Heart right ventricle (tissue), 16 donors: ENCODE measurements at regions not wholly inside any gene's neighbourhood (a gene's known extent, or its start where the extent isn't known, plus 50 kb on each side); places are given as distances from the start of the nearest gene placed in this dataset.

ENCODE experiments used
- ATAC-seq, 8 donors: fragments of 200-7000 bp; cut with Tn5 transposase; one replicate each; pipeline ENCODE4 v1.9.1; 2020; ENCODE audit warnings: mild to moderate bottlenecking in 8 of 8, moderate library complexity in 8 of 8, moderate number of reproducible peaks in 1 of 8
- DNase-seq, 2 donors: peaks; one replicate each; pipeline ENCODE4 v3.0.0-alpha.2; 2020
- H3K27ac ChIP-seq, 10 donors: fragments of 200-600 bp; sonication (generic) in 2 of 10; one replicate each; pipeline versions ENCODE4 v1.5.0 to v1.8.0; 2020 to 2022; ENCODE audit warnings: mild to moderate bottlenecking in 3 of 10
- H3K27me3 ChIP-seq, 7 donors: fragments of 200-600 bp; one replicate each; pipeline ENCODE4 v1.8.0; 2021 to 2022; ENCODE audit warnings: mild to moderate bottlenecking in 2 of 7
- H3K36me3 ChIP-seq, 9 donors: fragments of 200-600 bp; sonication (generic) in 1 of 9; one replicate each; pipeline versions ENCODE4 v1.5.0 to v1.8.0; 2020 to 2022; ENCODE audit warnings: mild to moderate bottlenecking in 2 of 9
- H3K4me1 ChIP-seq, 9 donors: fragments of 200-600 bp; sonication (generic) in 1 of 9; one replicate each; pipeline versions ENCODE4 v1.5.0 to v1.8.0; 2020 to 2022; ENCODE audit warnings: mild to moderate bottlenecking in 4 of 9
- H3K4me3 ChIP-seq, 10 donors: fragments of 200-600 bp; sonication (generic) in 2 of 10; one replicate each; pipeline versions ENCODE4 v1.5.0 to v1.8.0; 2020 to 2022; ENCODE audit warnings: mild to moderate bottlenecking in 7 of 10, moderate library complexity in 2 of 10
- H3K9me3 ChIP-seq, 11 donors: fragments of 200-600 bp in 10 of 11; sonication (generic) in 2 of 11; one replicate each; pipeline versions ENCODE4 v1.5.0 to v1.8.0; 2013 to 2022; ENCODE audit warnings: mild to moderate bottlenecking in 2 of 11, control low read depth in 1 of 11, moderate library complexity in 1 of 11
- WGBS, 2 donors: extraction: QIAGEN DNeasy Blood & Tissue Kit; methylation state at CpG; one replicate each; pipeline ENCODE4 v1.1.7; 2013; ENCODE audit warnings: inconsistent platforms in 1 of 2; 5-methylcytosine and 5-hydroxymethylcytosine counted together
- intact Hi-C, 10 donors: fragments of 100-400 bp; cut with DNase I; formaldehyde crosslinking; loops; one replicate each; pipeline versions ENCODE4 v1.11.1 to v1.14.2; 2022
- TF ChIP-seq, protein P1 (sequence below), 9 donors: fragments of 200-600 bp; sonication (generic) in 2 of 9; IDR thresholded peaks; one replicate each; pipeline versions ENCODE4 v1.5.0 to v1.8.0; 2021 to 2022; ENCODE audit warnings: antibody characterized with exemption in 9 of 9, mild to moderate bottlenecking in 5 of 9, moderate library complexity in 1 of 9
- donor health status: Arrhythmogenic right ventricular cardiomyopathy.
- donor health status: ischemic (EF 13 %, LVEDD 7.1; RV severe dilation, severe dysfunction).
- donor health status: healthy with polysubstance abuse.
- donor health status: DM: no; HTN: yes; CAD: no.
- donor health status: DM: no; HTN: no; CAD: no.
- donor health status: ischemic (EF 25% LVEDD 6.9; RV normal size, moderate dysfunction).
- donor health status: ischemic (EF 25% LVEDD 5.7; RV mildly dilated, moderate dysfunction).
- donor health status: healthy.
- donor health status: DM: yes; HTN: yes; CAD: no.
- donor health status: Ischemic cardiomyopathy.
- donor health status: ischemic (EF 35%, LVEDD 5.7; RV mildly dilated, moderate dysfunction).
- donor health status: nonischemic (EF 11% LVEDD 7.7; RV severe dilation, severe dysfunction).
- donor health status: DM: yes; HTN: yes; CAD: no.
- donor health status: PGD.
- donor health status: ischemic (EF 29% LVEDD 5.4; RV normal size, mild dysfunction).
- donor health status: nonischemic (EF 23%, LVEDD 6.1; RV moderate dilation, normal function).

DNA sequence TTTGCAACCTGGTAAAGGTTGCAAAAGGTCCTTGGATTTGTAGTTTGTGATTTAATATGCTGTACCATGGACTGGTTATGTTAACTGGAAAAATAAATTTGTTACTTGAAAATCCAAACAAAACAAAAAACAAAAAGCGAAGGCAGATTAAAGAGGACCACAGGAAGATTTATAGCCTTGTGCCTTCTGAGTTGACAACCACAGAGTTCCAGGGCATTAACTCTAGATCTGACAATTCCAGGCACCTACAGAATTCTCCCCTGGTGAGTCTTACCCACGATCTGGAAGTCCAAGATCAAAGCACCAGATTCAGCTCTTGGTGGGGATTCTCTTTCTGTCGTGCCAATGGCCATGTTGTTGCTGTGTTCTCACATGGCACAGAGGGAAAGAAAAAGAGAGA lies 107.9 kb upstream of the SELENOP start:
- WGBS, 2 donors: 66 to 68% methylated on average over 3 of the region's 3 CpGs
- no peaks in the 10 kb centered on the region for H3K36me3 ChIP-seq
- no peaks in the 10 kb centered on the region for H3K9me3 ChIP-seq
- intact Hi-C loops: loop anchor here in 3 of 10 donors (10.0 kb wide), 3 partner anchors 45 to 465 kb away; no protein-coding TSS in a partner anchor
- peaks cover 0 to 12% (median 8%) of the 10 kb centered on the region in 7 donors for H3K27me3 ChIP-seq
- no peak for ATAC-seq
- TF ChIP-seq, protein P1, sequence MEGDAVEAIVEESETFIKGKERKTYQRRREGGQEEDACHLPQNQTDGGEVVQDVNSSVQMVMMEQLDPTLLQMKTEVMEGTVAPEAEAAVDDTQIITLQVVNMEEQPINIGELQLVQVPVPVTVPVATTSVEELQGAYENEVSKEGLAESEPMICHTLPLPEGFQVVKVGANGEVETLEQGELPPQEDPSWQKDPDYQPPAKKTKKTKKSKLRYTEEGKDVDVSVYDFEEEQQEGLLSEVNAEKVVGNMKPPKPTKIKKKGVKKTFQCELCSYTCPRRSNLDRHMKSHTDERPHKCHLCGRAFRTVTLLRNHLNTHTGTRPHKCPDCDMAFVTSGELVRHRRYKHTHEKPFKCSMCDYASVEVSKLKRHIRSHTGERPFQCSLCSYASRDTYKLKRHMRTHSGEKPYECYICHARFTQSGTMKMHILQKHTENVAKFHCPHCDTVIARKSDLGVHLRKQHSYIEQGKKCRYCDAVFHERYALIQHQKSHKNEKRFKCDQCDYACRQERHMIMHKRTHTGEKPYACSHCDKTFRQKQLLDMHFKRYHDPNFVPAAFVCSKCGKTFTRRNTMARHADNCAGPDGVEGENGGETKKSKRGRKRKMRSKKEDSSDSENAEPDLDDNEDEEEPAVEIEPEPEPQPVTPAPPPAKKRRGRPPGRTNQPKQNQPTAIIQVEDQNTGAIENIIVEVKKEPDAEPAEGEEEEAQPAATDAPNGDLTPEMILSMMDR (IDR thresholded peaks at IDR 0.05): no peak
- no peak for DNase-seq
- H3K4me1 ChIP-seq: no peaks in the 10 kb centered on the region
- no peak overlapping the region for H3K4me3 ChIP-seq
- H3K27ac ChIP-seq: no peak overlapping the region

DNA sequence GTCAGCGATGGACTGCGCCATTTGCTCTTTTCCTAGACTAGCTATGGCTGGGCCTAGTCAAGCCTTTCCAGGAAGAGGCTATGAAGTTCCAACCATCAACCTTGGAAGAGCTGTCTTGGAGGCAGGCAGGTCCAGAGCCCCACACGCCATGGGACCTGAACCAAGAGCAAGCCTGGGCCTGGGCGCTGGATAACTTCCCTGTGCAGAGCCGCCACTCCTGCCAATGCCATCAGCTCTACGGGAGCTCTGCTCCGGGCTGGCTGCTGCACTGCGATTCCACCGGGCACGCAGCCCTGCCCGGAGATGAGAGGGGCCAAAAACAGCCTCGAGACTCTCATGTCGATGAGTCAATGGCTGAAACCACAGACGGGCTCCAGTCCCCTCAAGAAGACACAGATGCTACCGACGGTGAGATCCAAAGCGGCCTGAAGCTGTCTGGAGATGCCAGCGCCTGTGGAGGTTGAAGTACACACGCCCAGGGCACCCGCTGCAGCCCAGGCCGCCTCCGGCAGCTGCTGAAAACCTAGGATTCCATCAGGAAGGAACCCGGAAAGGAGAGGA lies 103.7 kb upstream of the SELENOP start:
- 86 to 87% methylated on average over 23 of the region's 23 CpGs for WGBS, 2 donors
- intact Hi-C loops: loop anchor here in 3 of 10 donors (10.0 kb wide), 3 partner anchors 49 to 469 kb away; no protein-coding TSS in a partner anchor
- Histone ChIP-seq H3K4me3 (no peak overlapping the region), H3K36me3 (no peaks in the 10 kb centered on the region), H3K27ac (no peak overlapping the region), H3K27me3 (no peaks in the 10 kb centered on the region), H3K4me1 (no peaks in the 10 kb centered on the region), H3K9me3 (no peaks in the 10 kb centered on the region)
- TF ChIP-seq, protein P1 (IDR thresholded peaks at IDR 0.05): no peak
- ATAC-seq (no peak), DNase-seq (no peak)

DNA sequence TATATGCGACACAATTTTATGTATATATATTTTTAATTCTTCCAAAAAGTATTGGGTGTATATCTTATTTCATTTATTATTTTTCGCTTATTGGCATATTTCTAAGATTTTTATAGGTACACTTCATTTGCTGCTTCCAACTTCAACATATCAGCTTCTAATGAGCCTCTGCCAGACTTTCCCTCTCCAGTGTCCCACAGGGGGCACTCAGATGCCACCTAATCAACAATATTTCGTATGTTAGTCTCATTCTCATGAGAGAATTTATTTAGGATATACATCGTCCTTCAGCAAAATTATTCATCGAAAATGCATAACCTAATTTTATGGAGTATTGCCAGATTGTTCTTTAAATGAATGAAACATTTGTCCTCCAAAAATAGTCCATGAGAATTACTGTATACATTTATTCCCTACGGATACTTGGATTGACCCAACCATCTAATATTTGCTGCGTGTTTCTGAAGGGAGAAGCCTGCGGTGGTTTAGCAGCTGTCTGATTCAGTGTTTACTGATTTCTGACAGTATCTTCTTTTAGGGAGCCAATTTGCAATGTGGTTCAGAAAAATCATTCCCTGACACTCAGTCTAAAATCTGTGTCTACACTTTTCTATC lies 100.6 kb upstream of the SELENOP start:
- H3K4me1 ChIP-seq: peaks cover 0 to 13% (median 4%) of the 10 kb centered on the region in 9 donors
- no peak overlapping the region for H3K27ac ChIP-seq
- ATAC-seq (no peak), DNase-seq (no peak)
- H3K9me3 ChIP-seq: no peaks in the 10 kb centered on the region
- 55 to 56% methylated on average over 8 of the region's 8 CpGs for WGBS, 2 donors
- intact Hi-C loops: loop anchor here in 8 of 10 donors (2.0 to 10.0 kb wide), 8 partner anchors 35 to 473 kb away; partner anchors contain the start of gene ANXA2R (in 6 of the 8)
- no peaks in the 10 kb centered on the region for H3K36me3 ChIP-seq
- TF ChIP-seq, protein P1 (IDR thresholded peaks at IDR 0.05): peak in 8 of 9 donors; percentile 5 to 62 (median 52)
- no peak overlapping the region for H3K4me3 ChIP-seq
- peaks cover 0 to 5% (median 4%) of the 10 kb centered on the region in 7 donors for H3K27me3 ChIP-seq

DNA sequence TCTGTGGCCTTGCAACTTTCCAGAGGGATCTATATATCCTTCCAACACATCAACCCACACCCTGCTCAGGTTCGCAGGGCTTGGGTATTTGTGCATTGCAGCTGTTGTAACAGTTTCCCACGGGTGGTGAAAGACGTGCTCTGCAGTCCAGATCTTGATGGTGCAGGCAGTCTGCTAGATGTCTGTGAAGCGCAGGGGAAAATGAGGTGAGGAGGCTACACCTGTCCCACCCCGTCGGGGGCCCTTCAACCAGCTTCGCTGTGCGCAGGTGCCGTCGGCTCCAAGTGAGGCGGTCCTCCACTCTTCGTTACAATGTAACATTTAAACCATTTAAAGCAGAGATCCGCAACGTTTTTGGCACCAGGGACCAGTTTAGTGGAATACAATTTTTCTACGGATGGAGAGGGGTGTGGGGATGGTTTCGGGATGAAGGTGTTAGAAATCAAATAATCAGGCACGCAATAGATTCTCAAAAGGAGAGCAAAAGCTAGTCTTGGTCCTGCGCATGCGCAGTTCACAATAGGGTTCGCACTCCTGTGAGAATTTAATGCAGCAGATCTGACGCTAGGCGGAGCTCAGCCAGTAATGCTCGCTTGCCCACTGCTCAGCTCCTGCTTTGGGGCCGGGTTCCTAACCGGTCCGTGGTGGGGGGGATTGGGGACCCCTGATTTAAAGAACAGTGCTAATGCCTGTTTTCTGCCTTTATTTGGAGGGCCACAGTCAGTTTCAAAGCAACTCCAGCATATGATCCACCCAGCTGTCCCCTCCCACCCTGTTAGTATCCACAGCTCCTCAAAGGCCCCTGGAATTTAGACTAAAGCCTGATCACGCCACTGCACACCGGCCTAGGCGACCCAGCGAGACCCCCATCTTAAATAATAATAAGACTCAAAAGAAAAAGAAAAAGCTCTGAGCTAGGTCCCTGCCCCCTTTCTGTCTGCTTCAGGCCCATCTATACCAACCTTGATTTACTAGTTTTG lies 97.1 kb upstream of the SELENOP start:
- Histone ChIP-seq H3K9me3 (no peaks in the 10 kb centered on the region), H3K27ac (peak overlapping the region in 1 of 10 donors; percentile 16), H3K27me3 (peaks cover 0 to 20% (median 18%) of the 10 kb centered on the region in 7 donors), H3K4me1 (peaks cover 0 to 13% (median 4%) of the 10 kb centered on the region in 9 donors), H3K36me3 (no peaks in the 10 kb centered on the region), H3K4me3 (peak overlapping the region; percentile 1 to 77 (median 56))
- 8 to 9% methylated on average over 30 of the region's 30 CpGs for WGBS, 2 donors
- DNase-seq (peak; percentile 87 to 89), ATAC-seq (peak; percentile 91 to 97 (median 94))
- intact Hi-C loops: loop anchor here in 5 of 10 donors (2.0 to 10.0 kb wide), 6 partner anchors 62 to 480 kb away; no protein-coding TSS in a partner anchor
- TF ChIP-seq, protein P1 (IDR thresholded peaks at IDR 0.05): peak; percentile 55 to 88 (median 84)
